T-helper 2 cell treated with Interferon-gamma antibody and Interleukin-4, amounts not matched to agents 5 μg/mL and 100 μg/mL, for 36 hours (primary cell): ENCODE measurements at regions not wholly inside any gene's neighbourhood (a gene's known extent, or its start where the extent isn't known, plus 50 kb on each side); places are given as distances from the start of the nearest gene placed in this dataset.

ENCODE experiments used
- DNase-seq: peaks from one replicate; pipeline ENCODE4 v3.0.0; 2021; ENCODE audit warnings: low spot score
- H3K27ac Mint-ChIP-seq: one replicate; pipeline ENCODE4 v1.8.0; 2021; ENCODE audit warnings: mild to moderate bottlenecking, mixed read lengths
- H3K27me3 Mint-ChIP-seq: one replicate; pipeline ENCODE4 v1.8.0; 2021; ENCODE audit warnings: low read depth, mixed read lengths
- H3K36me3 Mint-ChIP-seq: one replicate; pipeline ENCODE4 v1.8.0; 2021; ENCODE audit warnings: low read depth, mixed read lengths
- H3K4me1 Mint-ChIP-seq: one replicate; pipeline ENCODE4 v1.8.0; 2021; ENCODE audit warnings: low read depth, mixed read lengths
- H3K4me3 Mint-ChIP-seq: one replicate; pipeline ENCODE4 v1.8.0; 2022; ENCODE audit warnings: mild to moderate bottlenecking, moderate library complexity, mixed read lengths
- H3K9me3 Mint-ChIP-seq: one replicate; pipeline ENCODE4 v1.8.0; 2021; ENCODE audit warnings: mixed read lengths

GRCh38 chr15:46411900-46412299 is 777.1 kb downstream of the SQOR start:
- no peaks in the 10 kb centered on the region for H3K27me3 Mint-ChIP-seq
- DNase-seq: no peak
- H3K36me3 Mint-ChIP-seq: no peaks in the 10 kb centered on the region
- H3K4me1 Mint-ChIP-seq: no peaks in the 10 kb centered on the region
- H3K4me3 Mint-ChIP-seq: no peak overlapping the region
- no peak overlapping the region for H3K27ac Mint-ChIP-seq
- peaks cover 22% of the 10 kb centered on the region for H3K9me3 Mint-ChIP-seq

- Mint-ChIP-seq H3K4me1 (no peaks in the 10 kb centered on the region), H3K27me3 (no peaks in the 10 kb centered on the region), H3K9me3 (peaks cover 26% of the 10 kb centered on the region), H3K27ac (no peak overlapping the region), H3K4me3 (no peak overlapping the region), H3K36me3 (no peaks in the 10 kb centered on the region)
- DNase-seq: no peak
Measured at GRCh38 chr15:46413799-46414198, 779.0 kb downstream of the SQOR start.

GRCh38 chr15:46416544-46416943 is 781.7 kb downstream of the SQOR start:
- Mint-ChIP-seq H3K4me3 (no peak overlapping the region), H3K9me3 (peaks cover 23% of the 10 kb centered on the region), H3K36me3 (no peaks in the 10 kb centered on the region), H3K27ac (no peak overlapping the region), H3K4me1 (no peaks in the 10 kb centered on the region), H3K27me3 (no peaks in the 10 kb centered on the region)
- DNase-seq: no peak

GRCh38 chr15:46420990-46421389 is 786.2 kb downstream of the SQOR start:
- no peaks in the 10 kb centered on the region for H3K4me1 Mint-ChIP-seq
- DNase-seq: no peak
- no peak overlapping the region for H3K4me3 Mint-ChIP-seq
- no peaks in the 10 kb centered on the region for H3K27me3 Mint-ChIP-seq
- H3K36me3 Mint-ChIP-seq: no peaks in the 10 kb centered on the region
- H3K9me3 Mint-ChIP-seq: peaks cover 19% of the 10 kb centered on the region
- H3K27ac Mint-ChIP-seq: no peak overlapping the region

GRCh38 chr15:46441294-46442062 is 806.6 kb downstream of the SQOR start:
- no peak overlapping the region for H3K4me3 Mint-ChIP-seq
- DNase-seq: no peak

GRCh38 chr15:46442184-46442583 is 807.4 kb downstream of the SQOR start:
- DNase-seq: no peak
- peaks cover 30% of the 10 kb centered on the region for H3K9me3 Mint-ChIP-seq
- no peaks in the 10 kb centered on the region for H3K4me1 Mint-ChIP-seq
- H3K4me3 Mint-ChIP-seq: no peak overlapping the region
- H3K27me3 Mint-ChIP-seq: no peaks in the 10 kb centered on the region
- no peaks in the 10 kb centered on the region for H3K36me3 Mint-ChIP-seq
- no peak overlapping the region for H3K27ac Mint-ChIP-seq

More at GRCh38 chr15:46441294-46442062, 806.6 kb downstream of the SQOR start:
- Mint-ChIP-seq H3K27ac (no peak overlapping the region), H3K4me1 (no peaks in the 10 kb centered on the region), H3K9me3 (peaks cover 33% of the 10 kb centered on the region), H3K36me3 (no peaks in the 10 kb centered on the region), H3K27me3 (no peaks in the 10 kb centered on the region)

- H3K9me3 Mint-ChIP-seq: peaks cover 30% of the 10 kb centered on the region
- no peaks in the 10 kb centered on the region for H3K27me3 Mint-ChIP-seq
- no peaks in the 10 kb centered on the region for H3K4me1 Mint-ChIP-seq
- H3K4me3 Mint-ChIP-seq: no peak overlapping the region
- no peaks in the 10 kb centered on the region for H3K36me3 Mint-ChIP-seq
- DNase-seq: no peak
- H3K27ac Mint-ChIP-seq: no peak overlapping the region
Measured at GRCh38 chr15:46442901-46443590, 808.2 kb downstream of the SQOR start.

- Mint-ChIP-seq H3K27me3 (no peaks in the 10 kb centered on the region), H3K9me3 (peaks cover 28% of the 10 kb centered on the region), H3K27ac (no peak overlapping the region), H3K4me3 (no peak overlapping the region), H3K36me3 (no peaks in the 10 kb centered on the region), H3K4me1 (no peaks in the 10 kb centered on the region)
- no peak for DNase-seq
Measured at GRCh38 chr15:46450112-46450809, 815.4 kb downstream of the SQOR start.

- Mint-ChIP-seq H3K4me1 (no peaks in the 10 kb centered on the region), H3K9me3 (peaks cover 23% of the 10 kb centered on the region), H3K27ac (no peak overlapping the region), H3K36me3 (no peaks in the 10 kb centered on the region), H3K4me3 (no peak overlapping the region), H3K27me3 (no peaks in the 10 kb centered on the region)
- DNase-seq: no peak
Measured at GRCh38 chr15:46450810-46451182, 816.0 kb downstream of the SQOR start.

- H3K27ac Mint-ChIP-seq: no peak overlapping the region
Measured at GRCh38 chr15:46452297-46452820, 817.5 kb downstream of the SQOR start.

GRCh38 chr15:46456456-46456855 is 821.6 kb downstream of the SQOR start:
- Mint-ChIP-seq H3K27ac (no peak overlapping the region), H3K4me1 (no peaks in the 10 kb centered on the region), H3K27me3 (no peaks in the 10 kb centered on the region), H3K4me3 (no peak overlapping the region), H3K9me3 (peaks cover 11% of the 10 kb centered on the region), H3K36me3 (no peaks in the 10 kb centered on the region)
- DNase-seq: no peak

More at GRCh38 chr15:46452297-46452820, 817.5 kb downstream of the SQOR start:
- no peaks in the 10 kb centered on the region for H3K27me3 Mint-ChIP-seq
- no peaks in the 10 kb centered on the region for H3K36me3 Mint-ChIP-seq
- peaks cover 23% of the 10 kb centered on the region for H3K9me3 Mint-ChIP-seq
- DNase-seq: no peak
- H3K4me3 Mint-ChIP-seq: no peak overlapping the region
- no peaks in the 10 kb centered on the region for H3K4me1 Mint-ChIP-seq

GRCh38 chr15:46460431-46461094 is 825.7 kb downstream of the SQOR start:
- Mint-ChIP-seq H3K9me3 (peaks cover 22% of the 10 kb centered on the region), H3K36me3 (no peaks in the 10 kb centered on the region), H3K4me3 (no peak overlapping the region), H3K27me3 (no peaks in the 10 kb centered on the region), H3K27ac (no peak overlapping the region), H3K4me1 (no peaks in the 10 kb centered on the region)
- no peak for DNase-seq

GRCh38 chr15:46461416-46461815 is 826.6 kb downstream of the SQOR start:
- Mint-ChIP-seq H3K36me3 (no peaks in the 10 kb centered on the region), H3K27ac (no peak overlapping the region), H3K27me3 (no peaks in the 10 kb centered on the region), H3K4me1 (no peaks in the 10 kb centered on the region), H3K4me3 (no peak overlapping the region), H3K9me3 (peaks cover 22% of the 10 kb centered on the region)
- DNase-seq: no peak
